HG03520 (cell line): ENCODE measurements at regions not wholly inside any gene's neighbourhood (a gene's known extent, or its start where the extent isn't known, plus 50 kb on each side); places are given as distances from the start of the nearest gene placed in this dataset.

Experiments used
- ATAC-seq: cut with Tn5 transposase; IDR thresholded peaks from one replicate; pipeline ENCODE4 v1.9.1; 2021; ENCODE audit warnings: mild to moderate bottlenecking, moderate library complexity; ENCODE audit not compliant: unreplicated experiment

- ATAC-seq, result no peak
These were observed 64.2 kb downstream of the GJA1 start for GRCh38 chr6:121499666-121500065.

- no peak for ATAC-seq
These were observed 68.1 kb downstream of the GJA1 start for GRCh38 chr6:121503589-121503991.

GRCh38 chr6:121504227-121504626 is 68.8 kb downstream of the GJA1 start:
- peak; percentile 51 for ATAC-seq

- no peak for ATAC-seq
These were observed 69.8 kb downstream of the GJA1 start for GRCh38 chr6:121505284-121505683.

- ATAC-seq, result no peak
These were observed 71.6 kb downstream of the GJA1 start for GRCh38 chr6:121506761-121507754.

GRCh38 chr6:121510568-121511177 is 75.2 kb downstream of the GJA1 start:
- ATAC-seq, result no peak

- ATAC-seq, result no peak
These were observed 80.3 kb downstream of the GJA1 start for GRCh38 chr6:121515630-121516265.

DNA sequence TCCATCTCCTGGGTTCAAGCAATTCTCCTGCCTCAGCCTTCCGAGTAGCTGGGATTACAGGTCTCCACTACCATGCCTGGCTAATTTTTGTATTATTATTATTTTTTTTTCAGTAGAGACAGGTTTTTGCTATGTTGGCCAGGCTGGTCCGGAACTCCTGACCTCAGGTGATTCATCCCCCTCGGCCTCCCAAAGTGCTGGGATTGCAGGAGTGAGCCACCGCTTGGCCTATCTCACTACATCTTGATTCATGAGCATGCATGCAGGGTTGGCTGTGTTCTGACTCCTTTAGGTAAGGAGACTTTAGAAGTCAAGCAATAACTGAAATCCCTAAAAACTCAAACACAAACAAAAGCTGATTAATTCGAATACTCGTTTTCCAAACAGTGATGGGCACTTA is 80.9 kb downstream of the GJA1 start:
- no peak for ATAC-seq

- no peak for ATAC-seq
These were observed 85.1 kb downstream of the GJA1 start for GRCh38 chr6:121520337-121521163.

GRCh38 chr6:121521164-121521555 is 85.7 kb downstream of the GJA1 start:
- no peak for ATAC-seq

- no peak for ATAC-seq
These were observed 86.8 kb downstream of the GJA1 start for GRCh38 chr6:121522265-121522664.

- no peak for ATAC-seq
These were observed 87.4 kb downstream of the GJA1 start for GRCh38 chr6:121522771-121523386.

DNA sequence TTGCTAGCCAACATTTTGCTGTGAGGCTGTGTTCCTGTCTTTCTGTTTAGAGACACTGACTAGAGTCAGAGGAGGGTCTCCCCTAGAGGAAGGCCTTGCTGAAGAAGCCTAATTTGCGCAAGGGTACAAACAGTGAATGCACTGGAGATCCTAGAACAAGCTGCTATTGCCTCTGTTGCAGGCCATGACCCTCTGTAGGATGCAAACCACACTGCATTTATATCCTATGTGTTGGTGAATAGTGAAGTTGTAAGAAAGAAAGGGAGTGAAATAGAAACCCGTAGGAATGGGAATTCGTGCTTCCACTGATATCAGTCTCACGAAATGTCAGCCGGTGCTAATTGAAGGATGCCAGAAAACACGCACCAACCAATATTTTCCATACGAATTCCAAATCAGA is 88.2 kb downstream of the GJA1 start:
- ATAC-seq, result no peak

GRCh38 chr6:121526282-121526681 is 90.8 kb downstream of the GJA1 start:
- no peak for ATAC-seq

DNA sequence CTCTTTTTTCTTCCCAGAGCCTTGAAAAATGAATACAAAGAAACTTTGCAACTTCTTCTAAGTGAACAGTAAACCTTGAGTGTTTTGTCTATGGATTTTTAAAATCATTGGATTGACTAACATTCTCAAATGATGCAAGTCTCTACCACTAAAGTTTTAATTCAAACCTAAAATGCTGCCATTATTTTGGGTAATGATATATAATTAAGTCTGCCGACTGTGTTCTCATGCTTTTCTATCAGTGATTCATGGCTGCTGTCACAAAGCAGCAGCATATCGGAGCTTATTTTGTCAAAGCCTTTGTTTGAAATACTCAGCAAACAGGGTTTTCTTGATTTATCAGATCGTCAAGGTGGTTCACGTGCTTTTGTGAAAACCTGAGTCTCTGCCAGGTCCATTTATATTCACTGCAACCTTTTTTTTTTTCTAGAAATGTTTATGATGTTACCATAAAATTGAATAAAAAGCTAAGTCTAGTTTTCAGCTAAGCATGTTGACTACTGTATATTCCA is 96.3 kb downstream of the GJA1 start:
- ATAC-seq, result no peak

DNA sequence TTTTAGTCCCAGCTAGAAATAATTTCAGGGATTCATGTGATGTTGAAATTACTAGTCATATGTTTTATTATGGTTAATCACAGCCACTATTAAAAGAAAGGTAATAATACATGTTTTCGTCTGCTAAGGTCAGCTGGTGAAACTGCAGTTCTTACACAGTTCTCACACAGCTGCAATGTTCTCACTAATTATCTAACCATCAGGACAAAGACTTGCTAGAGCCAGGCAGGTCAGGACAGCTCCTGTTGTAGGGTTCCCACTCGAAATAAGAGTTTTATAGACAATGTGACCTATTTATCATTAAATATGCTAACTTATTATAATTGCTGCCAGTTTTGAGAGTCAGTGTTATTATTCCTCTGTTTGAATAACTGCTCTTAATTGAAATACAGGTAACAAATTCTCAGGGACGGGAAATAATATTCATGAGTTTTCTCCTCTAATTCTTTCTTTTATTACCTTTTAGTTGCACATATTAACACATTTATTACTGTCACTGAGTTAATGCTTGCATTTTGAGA is 97.9 kb downstream of the GJA1 start:
- no peak for ATAC-seq

DNA sequence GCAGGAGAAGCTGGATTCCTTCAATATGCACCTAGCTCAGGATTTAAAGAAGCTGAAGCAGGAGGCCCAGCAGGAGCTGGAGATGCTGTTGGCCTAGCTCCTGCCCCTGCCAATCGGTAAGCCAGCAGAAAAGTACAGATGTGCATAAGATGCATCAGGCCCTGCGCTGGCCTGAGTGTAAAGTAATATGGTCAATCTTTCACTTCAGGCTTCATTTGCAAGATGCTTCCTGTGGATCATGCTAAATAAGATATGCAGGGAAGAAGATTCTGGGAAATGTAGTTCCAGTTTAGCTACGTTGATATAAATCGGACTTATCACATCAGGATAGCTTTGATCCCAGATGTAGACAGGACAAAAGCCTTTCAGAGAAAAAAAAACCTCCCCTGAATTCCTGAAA is 100.3 kb downstream of the GJA1 start:
- no peak for ATAC-seq

DNA sequence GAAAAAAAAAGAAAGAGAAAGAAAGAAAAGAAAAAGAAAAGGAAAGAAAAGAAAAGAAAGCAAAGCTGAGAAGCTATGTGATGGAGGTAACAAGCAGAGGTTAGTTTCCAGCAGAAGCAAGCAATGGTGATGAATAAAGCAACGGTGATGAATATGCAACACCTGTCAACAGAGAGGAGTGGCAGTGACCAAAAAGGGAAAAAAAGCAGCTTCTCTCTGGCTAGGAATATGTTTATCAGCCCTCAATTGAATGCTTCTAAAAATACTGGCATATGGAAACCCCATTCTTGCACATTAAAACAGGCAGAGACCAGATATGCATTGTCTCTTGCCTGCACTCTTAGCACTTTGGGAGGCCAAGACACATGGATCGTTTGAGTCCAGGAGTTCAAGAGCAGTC is 100.9 kb downstream of the GJA1 start:
- ATAC-seq, result no peak

DNA sequence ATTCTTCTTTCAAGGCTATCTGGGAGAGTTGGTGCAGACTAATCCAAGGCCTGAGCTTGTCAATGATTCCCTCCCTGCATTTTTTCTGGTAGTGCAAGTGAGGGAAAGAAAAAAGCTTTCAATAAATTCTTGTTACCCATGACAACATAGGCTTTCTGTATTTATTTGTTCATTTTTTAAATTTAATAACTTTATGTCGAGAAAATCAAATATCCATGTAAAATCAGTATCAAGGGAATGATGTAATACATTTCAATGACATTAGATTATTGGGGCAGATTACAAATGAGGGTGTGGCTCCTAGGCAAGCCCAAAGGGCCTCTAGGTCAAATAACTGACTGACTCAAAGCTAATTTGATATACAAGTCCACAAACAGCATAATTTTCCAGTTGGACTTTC is 104.0 kb downstream of the GJA1 start:
- ATAC-seq, result no peak

- ATAC-seq, result no peak
These were observed 104.8 kb downstream of the GJA1 start for GRCh38 chr6:121540210-121540609.
